ENCODE measurements at regions not wholly inside any gene's neighbourhood (a gene's known extent, or its start where the extent isn't known, plus 50 kb on each side); places are given as distances from the start of the nearest gene placed in this dataset.
A peak's percentile ranks its signal among the peaks of the same experiment; 100 is the strongest.

GRCh38 chr18:7349181-7349837, 118.4 kb downstream of the LRRC30 start:
- Histone ChIP-seq H3K4me3 (no peak overlapping the region), H3K27me3 (no peaks in the 10 kb centered on the region), H3K27ac (no peak overlapping the region), H3K36me3 (no peaks in the 10 kb centered on the region), H3K9me3 (no peaks in the 10 kb centered on the region), H3K4me1 (no peaks in the 10 kb centered on the region)
- no peak for TF ChIP-seq POLR2A (IDR thresholded peaks at IDR 0.05)
- TF ChIP-seq CTCF (IDR thresholded peaks at IDR 0.05) = no peak
- no peak for DNase-seq

- DNase-seq = no peak
- Histone ChIP-seq H3K36me3 (no peaks in the 10 kb centered on the region), H3K4me3 (no peak overlapping the region), H3K9me3 (no peaks in the 10 kb centered on the region), H3K4me1 (no peaks in the 10 kb centered on the region), H3K27me3 (no peaks in the 10 kb centered on the region), H3K27ac (no peak overlapping the region)
- TF ChIP-seq POLR2A (IDR thresholded peaks at IDR 0.05) (no peak), CTCF (IDR thresholded peaks at IDR 0.05) (no peak)
These were observed 128.3 kb downstream of the LRRC30 start for GRCh38 chr18:7358989-7359726.

- Histone ChIP-seq H3K4me1 (no peaks in the 10 kb centered on the region), H3K36me3 (no peaks in the 10 kb centered on the region), H3K4me3 (no peak overlapping the region), H3K27ac (no peak overlapping the region), H3K9me3 (no peaks in the 10 kb centered on the region), H3K27me3 (no peaks in the 10 kb centered on the region)
- no peak for DNase-seq
- TF ChIP-seq POLR2A (IDR thresholded peaks at IDR 0.05) (no peak), CTCF (IDR thresholded peaks at IDR 0.05) (no peak)
These were observed 129.8 kb downstream of the LRRC30 start for GRCh38 chr18:7360606-7361170.

GRCh38 chr18:7363338-7363737, 132.4 kb downstream of the LRRC30 start:
- Histone ChIP-seq H3K27me3 (no peaks in the 10 kb centered on the region), H3K4me1 (no peaks in the 10 kb centered on the region), H3K27ac (no peak overlapping the region), H3K36me3 (no peaks in the 10 kb centered on the region), H3K4me3 (no peak overlapping the region), H3K9me3 (no peaks in the 10 kb centered on the region)
- TF ChIP-seq POLR2A (IDR thresholded peaks at IDR 0.05) = no peak
- TF ChIP-seq CTCF (IDR thresholded peaks at IDR 0.05) = no peak
- no peak for DNase-seq

- no peaks in the 10 kb centered on the region for H3K27me3 ChIP-seq
- H3K36me3 ChIP-seq = no peaks in the 10 kb centered on the region
- H3K4me3 ChIP-seq = peak overlapping the region in 1 of 4 donors; percentile 3
- no peak for DNase-seq
- no peak for TF ChIP-seq POLR2A (IDR thresholded peaks at IDR 0.05)
- no peak for TF ChIP-seq CTCF (IDR thresholded peaks at IDR 0.05)
- no peak overlapping the region for H3K27ac ChIP-seq
- peaks cover 0 to 7% (median 0%) of the 10 kb centered on the region in 4 donors for H3K4me1 ChIP-seq
- H3K9me3 ChIP-seq = no peaks in the 10 kb centered on the region
These were observed 135.7 kb downstream of the LRRC30 start for GRCh38 chr18:7366597-7366996.

Measured in Peyer's patch (tissue), 4 donors.